HepG2 (cell line): ENCODE measurements at regions not wholly inside any gene's neighbourhood (a gene's known extent, or its start where the extent isn't known, plus 50 kb on each side); places are given as distances from the start of the nearest gene placed in this dataset.

Experiments used
- ATF7-NPFF ChIP-seq: sonication (generic); formaldehyde crosslinking; IDR thresholded peaks from 2 replicates; pipeline ENCODE4 v1.8.1; 2023; ENCODE audit warnings: mild to moderate bottlenecking, low read depth, missing genetic modification reagents, moderate library complexity
- ATRX ChIP-seq: sonication (generic); formaldehyde crosslinking; IDR thresholded peaks from 2 replicates; pipeline ENCODE4 v1.4.0; 2020; ENCODE audit warnings: missing genetic modification reagents, borderline replicate concordance
- CAMTA2 ChIP-seq: sonication (generic); formaldehyde crosslinking; IDR thresholded peaks from 2 replicates; pipeline ENCODE4 v1.4.0; 2020; ENCODE audit warnings: mild to moderate bottlenecking, missing genetic modification reagents, borderline replicate concordance
- DMTF1 ChIP-seq: sonication (generic); formaldehyde crosslinking; IDR thresholded peaks from 2 replicates; pipeline ENCODE4 v1.4.0; 2020; ENCODE audit warnings: mild to moderate bottlenecking, missing genetic modification reagents
- IRF2 ChIP-seq: IDR thresholded peaks from 2 replicates; pipeline ENCODE4 v1.6.1; 2018; ENCODE audit warnings: missing genetic modification reagents, missing compliant biosample characterization
- NR2F1 ChIP-seq, 2 experiments: fragments of 450-650 bp in 1 of 2; formaldehyde crosslinking in 1 of 2; IDR thresholded peaks; 2 replicates each; pipeline versions ENCODE4 v1.5.0 to v1.6.1; 2016 to 2020; ENCODE audit warnings: mild to moderate bottlenecking in 1 of 2, missing compliant biosample characterization in 1 of 2, missing genetic modification reagents in 1 of 2, moderate library complexity in 1 of 2
- RCOR2 ChIP-seq: IDR thresholded peaks from 2 replicates; pipeline ENCODE4 v1.6.1; 2016; ENCODE audit warnings: missing biosample characterization, missing genetic modification reagents
- SIN3B ChIP-seq: fragments of 150-350 bp; IDR thresholded peaks from 2 replicates; pipeline ENCODE4 v1.6.1; 2014; ENCODE audit warnings: low read length
- SP2 ChIP-seq: sonication (generic); formaldehyde crosslinking; IDR thresholded peaks from 2 replicates; pipeline ENCODE4 v1.5.1; 2020; ENCODE audit warnings: mild to moderate bottlenecking, missing genetic modification reagents
- TARDBP ChIP-seq: sonication (generic); formaldehyde crosslinking; IDR thresholded peaks from 2 replicates; pipeline ENCODE4 v1.8.0; 2022; ENCODE audit warnings: mild to moderate bottlenecking, missing genetic modification reagents
- ZNF382 ChIP-seq: sonication (generic); formaldehyde crosslinking; IDR thresholded peaks from 2 replicates; pipeline ENCODE4 v1.5.0; 2020; ENCODE audit warnings: missing genetic modification reagents, mild to moderate bottlenecking, borderline replicate concordance
- ZNF619 ChIP-seq: sonication (generic); formaldehyde crosslinking; IDR thresholded peaks from 2 replicates; pipeline ENCODE4 v1.4.0; 2020; ENCODE audit warnings: mild to moderate bottlenecking, missing genetic modification reagents
- ZNF652 ChIP-seq: IDR thresholded peaks from 2 replicates; pipeline ENCODE4 v1.6.1; 2016; ENCODE audit warnings: low read depth, borderline replicate concordance
- ZNF772 ChIP-seq: sonication (generic); formaldehyde crosslinking; IDR thresholded peaks from 2 replicates; pipeline ENCODE4 v1.5.0; 2020; ENCODE audit warnings: mild to moderate bottlenecking, missing genetic modification reagents
- ZNF83 ChIP-seq: sonication (generic); formaldehyde crosslinking; IDR thresholded peaks from 2 replicates; pipeline ENCODE4 v1.4.0; 2020; ENCODE audit warnings: missing genetic modification reagents, mild to moderate bottlenecking, borderline replicate concordance
- TF ChIP-seq, protein P1 (sequence below): sonication (generic); formaldehyde crosslinking; IDR thresholded peaks from 2 replicates; pipeline ENCODE4 v1.4.0; 2020; ENCODE audit warnings: mild to moderate bottlenecking, low read depth, missing genetic modification reagents
- TF ChIP-seq, protein P2 (sequence below): sonication (generic); formaldehyde crosslinking; IDR thresholded peaks from 2 replicates; pipeline ENCODE4 v1.4.0; 2020; ENCODE audit warnings: missing genetic modification reagents
- TF ChIP-seq, protein P3 (sequence below): IDR thresholded peaks from 2 replicates; pipeline ENCODE4 v1.6.1; 2016; ENCODE audit warnings: low read depth, missing genetic modification reagents, missing compliant biosample characterization

DNA sequence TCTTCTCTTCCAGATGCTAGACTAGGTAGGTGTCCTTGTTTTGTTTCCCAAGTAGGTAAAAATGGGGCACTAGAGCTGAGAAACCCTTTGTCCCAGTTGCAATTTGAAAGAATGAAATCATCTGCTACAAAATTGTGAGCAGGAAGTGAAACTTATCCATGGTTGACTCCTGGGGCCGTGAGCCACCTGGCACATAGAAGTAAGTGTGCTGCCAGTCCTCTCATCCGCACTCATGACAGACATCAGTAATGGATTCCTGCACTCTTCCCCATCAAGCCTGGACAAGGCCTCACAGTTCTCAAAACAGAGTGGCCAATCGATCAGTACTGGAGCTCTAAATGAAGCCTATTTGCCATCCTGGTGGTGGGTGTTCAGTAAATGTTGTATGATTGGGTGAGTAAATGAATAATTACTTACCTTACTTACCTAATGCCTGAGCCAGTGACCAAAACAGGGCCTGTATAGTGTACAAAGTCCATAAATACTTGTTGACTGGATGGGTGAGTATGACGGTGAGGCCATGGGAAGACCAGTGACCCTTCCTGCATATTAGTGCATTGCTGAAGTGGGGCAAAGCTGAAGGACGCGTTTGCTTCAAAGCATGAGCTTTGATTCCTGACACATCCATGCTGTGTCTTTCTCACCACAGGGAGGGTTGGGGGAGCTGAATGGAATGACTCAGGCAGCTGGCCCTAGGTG is 68.9 kb upstream of the HEPHL1 start (continued):
- TF ChIP-seq, protein P1, sequence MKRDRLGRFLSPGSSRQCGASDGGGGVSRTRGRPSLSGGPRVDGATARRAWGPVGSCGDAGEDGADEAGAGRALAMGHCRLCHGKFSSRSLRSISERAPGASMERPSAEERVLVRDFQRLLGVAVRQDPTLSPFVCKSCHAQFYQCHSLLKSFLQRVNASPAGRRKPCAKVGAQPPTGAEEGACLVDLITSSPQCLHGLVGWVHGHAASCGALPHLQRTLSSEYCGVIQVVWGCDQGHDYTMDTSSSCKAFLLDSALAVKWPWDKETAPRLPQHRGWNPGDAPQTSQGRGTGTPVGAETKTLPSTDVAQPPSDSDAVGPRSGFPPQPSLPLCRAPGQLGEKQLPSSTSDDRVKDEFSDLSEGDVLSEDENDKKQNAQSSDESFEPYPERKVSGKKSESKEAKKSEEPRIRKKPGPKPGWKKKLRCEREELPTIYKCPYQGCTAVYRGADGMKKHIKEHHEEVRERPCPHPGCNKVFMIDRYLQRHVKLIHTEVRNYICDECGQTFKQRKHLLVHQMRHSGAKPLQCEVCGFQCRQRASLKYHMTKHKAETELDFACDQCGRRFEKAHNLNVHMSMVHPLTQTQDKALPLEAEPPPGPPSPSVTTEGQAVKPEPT (CRISPR knock-in tag) = no peak
- TF ChIP-seq SIN3B (no peak), RCOR2 (CRISPR knock-in tag) (no peak), ZNF382 (CRISPR knock-in tag) (no peak), ZNF619 (CRISPR knock-in tag) (no peak), ZNF772 (CRISPR knock-in tag) (no peak), ZNF652 (CRISPR knock-in tag) (no peak), ATF7-NPFF (CRISPR knock-in tag) (no peak), DMTF1 (CRISPR knock-in tag) (no peak), NR2F1 (CRISPR knock-in tag; IDR thresholded peaks at IDR 0.05) (peak; percentile 53 to 68; a peak in 2 of 4 replicates), IRF2 (CRISPR knock-in tag) (no peak; the same call in 1 of the 2 replicates), CAMTA2 (no peak), ZNF83 (CRISPR knock-in tag) (no peak), SP2 (CRISPR knock-in tag) (no peak), ATRX (CRISPR knock-in tag) (no peak), TARDBP (CRISPR knock-in tag) (no peak)
- TF ChIP-seq, protein P2, sequence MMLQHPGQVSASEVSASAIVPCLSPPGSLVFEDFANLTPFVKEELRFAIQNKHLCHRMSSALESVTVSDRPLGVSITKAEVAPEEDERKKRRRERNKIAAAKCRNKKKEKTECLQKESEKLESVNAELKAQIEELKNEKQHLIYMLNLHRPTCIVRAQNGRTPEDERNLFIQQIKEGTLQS (CRISPR knock-in tag) = no peak
- TF ChIP-seq, protein P3, sequence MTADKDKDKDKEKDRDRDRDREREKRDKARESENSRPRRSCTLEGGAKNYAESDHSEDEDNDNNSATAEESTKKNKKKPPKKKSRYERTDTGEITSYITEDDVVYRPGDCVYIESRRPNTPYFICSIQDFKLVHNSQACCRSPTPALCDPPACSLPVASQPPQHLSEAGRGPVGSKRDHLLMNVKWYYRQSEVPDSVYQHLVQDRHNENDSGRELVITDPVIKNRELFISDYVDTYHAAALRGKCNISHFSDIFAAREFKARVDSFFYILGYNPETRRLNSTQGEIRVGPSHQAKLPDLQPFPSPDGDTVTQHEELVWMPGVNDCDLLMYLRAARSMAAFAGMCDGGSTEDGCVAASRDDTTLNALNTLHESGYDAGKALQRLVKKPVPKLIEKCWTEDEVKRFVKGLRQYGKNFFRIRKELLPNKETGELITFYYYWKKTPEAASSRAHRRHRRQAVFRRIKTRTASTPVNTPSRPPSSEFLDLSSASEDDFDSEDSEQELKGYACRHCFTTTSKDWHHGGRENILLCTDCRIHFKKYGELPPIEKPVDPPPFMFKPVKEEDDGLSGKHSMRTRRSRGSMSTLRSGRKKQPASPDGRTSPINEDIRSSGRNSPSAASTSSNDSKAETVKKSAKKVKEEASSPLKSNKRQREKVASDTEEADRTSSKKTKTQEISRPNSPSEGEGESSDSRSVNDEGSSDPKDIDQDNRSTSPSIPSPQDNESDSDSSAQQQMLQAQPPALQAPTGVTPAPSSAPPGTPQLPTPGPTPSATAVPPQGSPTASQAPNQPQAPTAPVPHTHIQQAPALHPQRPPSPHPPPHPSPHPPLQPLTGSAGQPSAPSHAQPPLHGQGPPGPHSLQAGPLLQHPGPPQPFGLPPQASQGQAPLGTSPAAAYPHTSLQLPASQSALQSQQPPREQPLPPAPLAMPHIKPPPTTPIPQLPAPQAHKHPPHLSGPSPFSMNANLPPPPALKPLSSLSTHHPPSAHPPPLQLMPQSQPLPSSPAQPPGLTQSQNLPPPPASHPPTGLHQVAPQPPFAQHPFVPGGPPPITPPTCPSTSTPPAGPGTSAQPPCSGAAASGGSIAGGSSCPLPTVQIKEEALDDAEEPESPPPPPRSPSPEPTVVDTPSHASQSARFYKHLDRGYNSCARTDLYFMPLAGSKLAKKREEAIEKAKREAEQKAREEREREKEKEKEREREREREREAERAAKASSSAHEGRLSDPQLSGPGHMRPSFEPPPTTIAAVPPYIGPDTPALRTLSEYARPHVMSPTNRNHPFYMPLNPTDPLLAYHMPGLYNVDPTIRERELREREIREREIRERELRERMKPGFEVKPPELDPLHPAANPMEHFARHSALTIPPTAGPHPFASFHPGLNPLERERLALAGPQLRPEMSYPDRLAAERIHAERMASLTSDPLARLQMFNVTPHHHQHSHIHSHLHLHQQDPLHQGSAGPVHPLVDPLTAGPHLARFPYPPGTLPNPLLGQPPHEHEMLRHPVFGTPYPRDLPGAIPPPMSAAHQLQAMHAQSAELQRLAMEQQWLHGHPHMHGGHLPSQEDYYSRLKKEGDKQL (CRISPR knock-in tag) = no peak
